ENCODE measurements at regions not wholly inside any gene's neighbourhood (a gene's known extent, or its start where the extent isn't known, plus 50 kb on each side); places are given as distances from the start of the nearest gene placed in this dataset.
"Not testable (repeated sequence)": the region's sequence is repeated elsewhere in the genome, so short reads cannot be mapped to it uniquely, and the experiment has no call there.

GRCh38 chr10:42475168-42476098, 162.9 kb downstream of the ZNF33B start:
- DNase-seq: no peak
- no peak for TF ChIP-seq POLR2A (IDR thresholded peaks at IDR 0.05; ENCODE audit: low read length)
- no peak for TF ChIP-seq GATA1 (IDR thresholded peaks at IDR 0.05; ENCODE audit: low read depth, low read length)

- DNase-seq: no peak
These were observed 184.1 kb downstream of the ZNF33B start for GRCh38 chr10:42454313-42454712.

GRCh38 chr10:42431095-42431494, 207.3 kb downstream of the ZNF33B start:
- no peak for DNase-seq
- TF ChIP-seq POLR2A (IDR thresholded peaks at IDR 0.05; ENCODE audit: low read length) (no peak), GATA1 (IDR thresholded peaks at IDR 0.05; ENCODE audit: low read depth, low read length) (no peak)

More at GRCh38 chr10:42454313-42454712, 184.1 kb downstream of the ZNF33B start:
- no peak for TF ChIP-seq POLR2A (IDR thresholded peaks at IDR 0.05; ENCODE audit: low read length)
- no peak for TF ChIP-seq GATA1 (IDR thresholded peaks at IDR 0.05; ENCODE audit: low read depth, low read length)

- TF ChIP-seq POLR2A (IDR thresholded peaks at IDR 0.05; ENCODE audit: low read length) (no peak), GATA1 (IDR thresholded peaks at IDR 0.05; ENCODE audit: low read depth, low read length) (no peak)
- no peak for DNase-seq
These were observed 209.8 kb downstream of the ZNF33B start for GRCh38 chr10:42428534-42428933.

GRCh38 chr10:42422911-42423310, 215.5 kb downstream of the ZNF33B start:
- DNase-seq: no peak
- no peak for TF ChIP-seq GATA1 (IDR thresholded peaks at IDR 0.05; ENCODE audit: low read depth, low read length)
- no peak for TF ChIP-seq POLR2A (IDR thresholded peaks at IDR 0.05; ENCODE audit: low read length)

GRCh38 chr10:42421812-42422211, 216.6 kb downstream of the ZNF33B start:
- no peak for TF ChIP-seq POLR2A (IDR thresholded peaks at IDR 0.05; ENCODE audit: low read length)
- TF ChIP-seq GATA1 (IDR thresholded peaks at IDR 0.05; ENCODE audit: low read depth, low read length): no peak
- DNase-seq: no peak

- no peak for TF ChIP-seq GATA1 (IDR thresholded peaks at IDR 0.05; ENCODE audit: low read depth, low read length)
- no peak for TF ChIP-seq POLR2A (IDR thresholded peaks at IDR 0.05; ENCODE audit: low read length)
These were observed 218.6 kb downstream of the ZNF33B start for GRCh38 chr10:42419789-42420188.

GRCh38 chr10:42380926-42381547, 257.3 kb downstream of the ZNF33B start:
- TF ChIP-seq GATA1 (IDR thresholded peaks at IDR 0.05; ENCODE audit: low read depth, low read length) (no peak), POLR2A (IDR thresholded peaks at IDR 0.05; ENCODE audit: low read length) (no peak)
- DNase-seq: no peak

More at GRCh38 chr10:42419789-42420188, 218.6 kb downstream of the ZNF33B start:
- DNase-seq: no peak

- TF ChIP-seq POLR2A (IDR thresholded peaks at IDR 0.05; ENCODE audit: low read length) (no peak), GATA1 (IDR thresholded peaks at IDR 0.05; ENCODE audit: low read depth, low read length) (no peak)
- DNase-seq: no peak
These were observed 270.7 kb downstream of the ZNF33B start for GRCh38 chr10:42367532-42368230.

GRCh38 chr10:42351745-42352144, 286.6 kb downstream of the ZNF33B start:
- DNase-seq: no peak
- TF ChIP-seq GATA1 (IDR thresholded peaks at IDR 0.05; ENCODE audit: low read depth, low read length) (no peak), POLR2A (IDR thresholded peaks at IDR 0.05; ENCODE audit: low read length) (no peak)

- not testable (repeated sequence) for DNase-seq
These were observed 301.6 kb downstream of the ZNF33B start for GRCh38 chr10:42336593-42337337.

- not testable (repeated sequence) for DNase-seq
These were observed 302.6 kb downstream of the ZNF33B start for GRCh38 chr10:42335653-42336296.

GRCh38 chr10:42304341-42304740, 334.0 kb downstream of the ZNF33B start:
- DNase-seq: no peak
- no peak for TF ChIP-seq GATA1 (IDR thresholded peaks at IDR 0.05; ENCODE audit: low read depth, low read length)

- not testable (repeated sequence) for DNase-seq
These were observed 356.5 kb downstream of the ZNF33B start for GRCh38 chr10:42281896-42282295.

GRCh38 chr10:42269788-42270187, 368.6 kb downstream of the ZNF33B start:
- DNase-seq: not testable (repeated sequence)

- not testable (repeated sequence) for DNase-seq
These were observed 375.1 kb downstream of the ZNF33B start for GRCh38 chr10:42263259-42263658.

- not testable (repeated sequence) for DNase-seq
These were observed 395.4 kb downstream of the ZNF33B start for GRCh38 chr10:42243002-42243401.
